Activated naive CD4-positive, alpha-beta T cell treated with anti-CD3 and anti-CD28 coated beads, Interleukin-2, amount 10 ng/mL, durations not matched to agents 7 days and 5 days (primary cell): ENCODE measurements at regions not wholly inside any gene's neighbourhood (a gene's known extent, or its start where the extent isn't known, plus 50 kb on each side); places are given as distances from the start of the nearest gene placed in this dataset.

Experiments
- CTCF ChIA-PET: fragments of 350-600 bp; sonication (Branson Sonifier 250); formaldehyde crosslinking; loops from one replicate; lab custom pipeline; 2021; ENCODE audit warnings: antibody characterized with exemption; lab: Charles Lee
- DNase-seq: peaks from one replicate; pipeline ENCODE4 v3.0.0-alpha.2; 2020
- H3K27ac Mint-ChIP-seq: one replicate; pipeline ENCODE4 v1.8.0; 2021; ENCODE audit warnings: mild to moderate bottlenecking, moderate library complexity, mixed read lengths
- H3K27me3 Mint-ChIP-seq: one replicate; pipeline ENCODE4 v1.8.0; 2021; ENCODE audit warnings: mild to moderate bottlenecking, mixed read lengths
- H3K36me3 Mint-ChIP-seq: one replicate; pipeline ENCODE4 v1.8.0; 2021; ENCODE audit warnings: mixed read lengths
- H3K4me1 Mint-ChIP-seq: one replicate; pipeline ENCODE4 v1.8.0; 2021; ENCODE audit warnings: mixed read lengths
- H3K4me3 Mint-ChIP-seq: one replicate; pipeline ENCODE4 v1.8.0; 2021; ENCODE audit warnings: mild to moderate bottlenecking, moderate library complexity, mixed read lengths
- H3K9me3 Mint-ChIP-seq: one replicate; pipeline ENCODE4 v1.8.0; 2021; ENCODE audit warnings: mixed read lengths

DNA sequence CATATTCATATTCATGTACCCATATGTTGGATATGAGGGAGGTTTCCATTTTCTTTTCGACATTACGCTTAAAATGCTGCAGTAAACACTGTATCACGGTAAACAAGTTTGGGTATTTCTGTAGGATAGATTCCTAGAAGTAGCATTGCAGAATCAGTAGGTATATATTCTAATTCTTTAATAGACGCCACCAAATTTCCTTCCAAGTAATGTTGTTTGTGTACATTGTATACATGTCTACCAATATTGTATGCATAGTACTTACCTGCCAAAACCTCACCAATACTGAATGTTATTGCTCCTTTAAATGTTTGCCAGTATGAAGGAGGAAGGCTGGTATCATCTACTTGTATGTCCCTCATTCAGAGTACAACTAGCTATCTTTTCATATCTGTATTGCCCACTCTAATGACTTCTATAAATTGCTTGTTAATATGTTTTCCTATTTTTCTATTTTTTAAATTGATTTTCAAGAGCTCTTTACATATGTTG is 56.1 kb upstream of the ZNF536 start:
- DNase-seq: no peak
- CTCF ChIA-PET: no interaction called here
- Mint-ChIP-seq H3K4me1 (no peaks in the 10 kb centered on the region), H3K4me3 (no peak overlapping the region), H3K36me3 (no peaks in the 10 kb centered on the region), H3K27me3 (no peaks in the 10 kb centered on the region), H3K27ac (no peak overlapping the region), H3K9me3 (peaks cover 4% of the 10 kb centered on the region)

DNA sequence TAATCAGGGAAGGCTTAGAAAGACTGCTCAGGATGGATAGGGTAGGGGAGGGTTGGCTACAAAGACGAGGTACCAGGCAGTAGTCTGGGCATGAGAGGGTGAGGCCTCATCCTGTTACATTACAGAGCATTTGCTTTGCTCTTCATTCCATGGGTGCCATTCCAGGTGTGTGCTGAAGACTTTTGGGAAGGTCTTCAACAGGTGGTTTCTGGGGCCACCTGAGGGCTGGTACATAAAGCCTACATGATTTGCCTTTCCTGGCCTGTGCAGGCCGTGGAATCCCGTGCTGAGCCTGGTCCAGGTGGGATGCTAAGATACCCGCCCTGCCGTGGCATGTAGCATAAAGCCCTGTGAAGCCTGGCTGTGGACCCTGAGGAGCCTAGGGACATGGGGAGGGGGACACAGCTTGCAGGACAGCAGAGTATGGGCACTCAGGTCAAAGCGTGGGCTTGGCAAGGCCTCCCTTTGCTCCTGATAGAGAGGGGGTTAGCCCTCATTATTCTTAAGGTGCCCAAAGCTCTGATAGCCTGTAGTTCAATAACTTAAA is 55.6 kb upstream of the ZNF536 start:
- H3K27ac Mint-ChIP-seq: no peak overlapping the region
- H3K4me1 Mint-ChIP-seq: no peaks in the 10 kb centered on the region
- H3K9me3 Mint-ChIP-seq: peaks cover 4% of the 10 kb centered on the region
- no peaks in the 10 kb centered on the region for H3K36me3 Mint-ChIP-seq
- no peak for DNase-seq
- no peaks in the 10 kb centered on the region for H3K27me3 Mint-ChIP-seq
- no peak overlapping the region for H3K4me3 Mint-ChIP-seq
- CTCF ChIA-PET: no interaction called here

DNA sequence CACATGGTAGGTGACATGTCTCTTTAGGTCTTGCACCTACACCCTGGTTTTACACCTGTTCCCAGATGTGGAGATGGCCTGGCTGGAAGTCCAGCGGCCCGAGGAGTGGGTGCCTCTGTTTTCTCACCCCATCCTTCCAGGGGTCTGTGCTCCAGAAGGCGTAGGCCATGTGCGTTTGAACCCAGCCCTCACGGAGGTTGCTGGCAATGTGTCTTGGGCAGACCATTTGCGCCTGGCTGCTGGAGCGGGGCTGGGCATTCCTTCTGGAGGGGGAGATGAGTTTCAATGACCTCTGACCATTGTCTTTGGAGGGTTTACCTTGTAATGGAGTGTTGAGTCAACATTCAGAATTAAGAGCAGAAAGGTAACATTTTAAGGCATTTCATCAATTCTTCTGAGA is 54.8 kb upstream of the ZNF536 start:
- Mint-ChIP-seq H3K4me1 (no peaks in the 10 kb centered on the region), H3K27ac (no peak overlapping the region), H3K36me3 (no peaks in the 10 kb centered on the region), H3K4me3 (no peak overlapping the region), H3K9me3 (peaks cover 4% of the 10 kb centered on the region), H3K27me3 (no peaks in the 10 kb centered on the region)
- CTCF ChIA-PET: no interaction called here
- DNase-seq: no peak

DNA sequence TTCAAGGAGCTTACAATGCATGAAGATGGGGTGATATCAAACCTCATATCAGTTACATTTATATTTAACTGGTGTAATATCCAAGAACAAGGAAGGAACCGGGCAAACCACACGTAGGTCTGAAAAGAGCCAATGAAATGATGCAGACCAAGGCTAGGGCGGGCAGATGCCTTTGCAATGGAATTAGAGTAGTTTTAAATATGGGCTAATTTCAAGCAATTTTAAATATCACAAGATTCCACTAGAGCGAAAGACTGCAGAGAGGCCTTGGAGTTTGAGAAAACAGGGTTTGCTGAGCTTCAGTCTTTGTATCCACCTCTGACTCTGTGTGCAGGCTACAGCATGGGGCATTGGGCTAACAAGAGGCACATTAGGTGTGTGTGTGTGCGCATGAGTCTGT is 53.9 kb upstream of the ZNF536 start:
- Mint-ChIP-seq H3K4me3 (no peak overlapping the region), H3K27me3 (no peaks in the 10 kb centered on the region), H3K4me1 (no peaks in the 10 kb centered on the region), H3K27ac (no peak overlapping the region), H3K36me3 (no peaks in the 10 kb centered on the region), H3K9me3 (peaks cover 4% of the 10 kb centered on the region)
- CTCF ChIA-PET: no interaction called here
- DNase-seq: no peak

DNA sequence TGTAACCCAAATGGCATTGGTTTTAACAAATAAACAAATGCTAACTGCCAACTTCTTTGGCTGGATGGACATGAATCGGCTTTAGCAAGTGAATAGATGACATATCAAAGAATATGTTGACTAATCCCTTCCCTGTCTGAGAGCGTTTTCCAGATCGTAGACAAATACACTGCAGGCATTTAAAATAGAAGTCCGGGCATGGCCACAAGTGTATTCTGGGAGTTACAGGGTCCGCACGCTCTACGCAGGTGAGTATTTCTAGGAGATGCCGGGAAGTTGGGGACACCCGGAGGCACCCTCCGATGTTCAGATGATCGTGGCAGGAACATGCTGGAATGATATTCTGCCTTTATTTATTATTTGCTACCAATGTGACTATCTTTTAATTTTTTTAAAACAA is 53.2 kb upstream of the ZNF536 start:
- CTCF ChIA-PET: no interaction called here
- no peaks in the 10 kb centered on the region for H3K4me1 Mint-ChIP-seq

DNA sequence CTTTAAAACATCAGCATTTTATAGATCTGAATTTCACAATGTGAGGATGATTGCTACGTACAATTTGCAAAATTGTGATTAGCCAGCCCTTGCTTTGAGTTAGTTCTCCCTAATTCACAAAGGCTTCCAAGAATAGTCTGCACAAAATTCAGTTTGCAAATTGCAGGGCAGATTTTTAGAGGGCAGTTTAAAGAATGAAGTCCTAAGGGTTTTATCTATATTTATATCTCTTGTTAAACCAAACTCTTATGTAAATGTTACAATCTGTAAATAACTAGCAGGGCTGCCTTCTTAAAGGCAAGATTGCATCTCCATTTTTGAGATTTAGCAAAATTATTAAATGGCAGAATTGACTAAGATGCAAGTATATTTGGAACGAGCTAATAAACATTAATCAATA is 52.8 kb upstream of the ZNF536 start:
- Mint-ChIP-seq H3K36me3 (no peaks in the 10 kb centered on the region), H3K4me3 (no peak overlapping the region), H3K9me3 (peaks cover 7% of the 10 kb centered on the region), H3K27me3 (no peaks in the 10 kb centered on the region), H3K27ac (no peak overlapping the region), H3K4me1 (no peaks in the 10 kb centered on the region)
- CTCF ChIA-PET: no interaction called here
- DNase-seq: no peak

More for the DNA sequence above, 53.2 kb upstream of the ZNF536 start:
- H3K4me3 Mint-ChIP-seq: no peak overlapping the region
- no peak overlapping the region for H3K27ac Mint-ChIP-seq
- H3K27me3 Mint-ChIP-seq: no peaks in the 10 kb centered on the region
- no peak for DNase-seq
- H3K36me3 Mint-ChIP-seq: no peaks in the 10 kb centered on the region
- H3K9me3 Mint-ChIP-seq: peaks cover 5% of the 10 kb centered on the region

DNA sequence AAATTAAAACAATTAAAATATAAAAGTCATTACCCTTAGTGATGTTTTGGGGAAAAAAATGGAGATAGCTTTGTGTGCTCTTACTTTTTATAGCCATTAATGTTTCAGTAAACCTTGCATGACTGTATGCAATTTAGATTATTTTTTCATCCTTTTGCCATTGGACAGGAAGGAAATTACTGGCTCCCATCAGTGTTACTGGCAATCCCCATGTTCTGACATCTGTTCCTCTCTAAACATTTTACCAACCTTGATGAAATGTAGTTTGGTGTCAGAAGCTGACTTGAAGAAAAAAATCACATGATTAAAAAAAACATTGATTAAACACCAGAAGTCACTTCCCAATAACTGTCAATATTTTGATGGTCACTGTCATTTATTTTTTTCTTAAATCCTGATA is 52.3 kb upstream of the ZNF536 start:
- Mint-ChIP-seq H3K4me3 (no peak overlapping the region), H3K4me1 (no peaks in the 10 kb centered on the region), H3K27me3 (no peaks in the 10 kb centered on the region), H3K9me3 (peaks cover 7% of the 10 kb centered on the region), H3K36me3 (no peaks in the 10 kb centered on the region), H3K27ac (no peak overlapping the region)
- CTCF ChIA-PET: no interaction called here
- no peak for DNase-seq

DNA sequence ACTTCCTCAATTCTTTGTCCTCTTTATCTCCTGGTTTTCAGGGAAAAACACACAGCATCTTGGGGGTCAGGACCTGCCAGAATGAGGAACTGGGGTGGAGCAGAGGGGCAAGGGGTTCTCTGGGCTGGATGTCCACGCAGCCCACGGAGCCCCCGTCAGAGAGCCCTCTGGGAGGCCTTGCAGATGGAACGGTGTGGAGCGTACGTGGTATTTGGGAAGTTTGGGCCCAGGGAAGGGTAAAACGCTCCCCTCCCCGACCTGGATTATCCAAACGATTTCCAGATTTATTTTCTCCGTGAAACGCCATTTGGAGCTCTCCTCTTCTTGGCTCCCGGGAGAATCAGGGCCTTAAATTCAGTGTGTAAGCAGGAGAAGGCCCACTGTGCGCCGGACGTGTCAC is 51.7 kb upstream of the ZNF536 start:
- Mint-ChIP-seq H3K36me3 (no peaks in the 10 kb centered on the region), H3K27ac (no peak overlapping the region), H3K9me3 (peaks cover 3% of the 10 kb centered on the region), H3K4me1 (no peaks in the 10 kb centered on the region), H3K27me3 (no peaks in the 10 kb centered on the region), H3K4me3 (no peak overlapping the region)
- CTCF ChIA-PET: no interaction called here
- no peak for DNase-seq

DNA sequence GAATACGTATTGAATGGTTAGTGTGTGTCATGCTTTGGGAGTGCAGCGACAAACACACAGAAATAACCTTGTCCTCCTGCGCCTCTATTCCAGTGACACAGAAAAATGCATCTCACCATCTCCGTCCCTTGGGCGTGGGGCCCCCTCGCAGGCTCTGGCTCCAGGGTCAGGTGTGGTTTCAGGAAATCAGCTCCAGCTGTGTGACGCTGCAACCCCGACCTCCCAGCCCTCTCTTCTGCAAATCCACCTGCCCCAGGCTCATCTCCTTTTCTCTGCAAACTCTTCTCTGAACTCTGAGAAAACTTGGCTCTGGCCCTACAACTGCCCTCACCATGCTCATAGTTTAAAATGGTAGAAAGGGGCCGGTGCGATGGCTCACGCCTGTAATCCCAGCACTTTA is 51.3 kb upstream of the ZNF536 start:
- H3K27ac Mint-ChIP-seq: no peak overlapping the region
- H3K4me1 Mint-ChIP-seq: no peaks in the 10 kb centered on the region
- H3K36me3 Mint-ChIP-seq: no peaks in the 10 kb centered on the region
- CTCF ChIA-PET: no interaction called here
- H3K27me3 Mint-ChIP-seq: no peaks in the 10 kb centered on the region
- no peak overlapping the region for H3K4me3 Mint-ChIP-seq
- no peak for DNase-seq
- peaks cover 3% of the 10 kb centered on the region for H3K9me3 Mint-ChIP-seq
